ENCODE measurements at regions not wholly inside any gene's neighbourhood (a gene's known extent, or its start where the extent isn't known, plus 50 kb on each side); places are given as distances from the start of the nearest gene placed in this dataset.

- TF ChIP-seq PREB (CRISPR knock-in tag; IDR thresholded peaks at IDR 0.05; ENCODE audit: borderline replicate concordance), result no peak
- TF ChIP-seq CTCF (IDR thresholded peaks at IDR 0.05), result no peak
- TF ChIP-seq SP1 (CRISPR knock-in tag; conservative IDR thresholded peaks at IDR 0.05), result no peak
- no peak for TF ChIP-seq ZNF396 (CRISPR knock-in tag; IDR thresholded peaks at IDR 0.05; ENCODE audit: borderline replicate concordance)
- TF ChIP-seq NR2C2 (CRISPR knock-in tag; IDR thresholded peaks at IDR 0.05), result no peak
- TF ChIP-seq ETV6 (CRISPR knock-in tag; IDR thresholded peaks at IDR 0.05), result no peak
- no peak for TF ChIP-seq JAZF1 (CRISPR knock-in tag; IDR thresholded peaks at IDR 0.05)
Observed at GRCh38 chr5:134464988-134465815, 53.5 kb upstream of the CDKN2AIPNL start.
